Trophoblast cell (in vitro differentiated cells and primary cell): ENCODE measurements at regions not wholly inside any gene's neighbourhood (a gene's known extent, or its start where the extent isn't known, plus 50 kb on each side); places are given as distances from the start of the nearest gene placed in this dataset.

ENCODE experiments used
- DNase-seq, 2 donors: peaks; one replicate each; pipeline ENCODE4 v3.0.0-alpha.2; 2016
- H2AFZ ChIP-seq: 2 replicates; pipeline ENCODE4 v1.6.1; 2013; ENCODE audit warnings: low read length, moderate library complexity, mild to moderate bottlenecking; ENCODE audit not compliant: insufficient read depth, poor library complexity
- H2AK5ac ChIP-seq: 2 replicates; pipeline ENCODE4 v1.6.1; 2013; ENCODE audit warnings: mild to moderate bottlenecking, low read length
- H2BK120ac ChIP-seq: 2 replicates; pipeline ENCODE4 v1.6.1; 2013; ENCODE audit warnings: low read length, mild to moderate bottlenecking, moderate library complexity; ENCODE audit not compliant: insufficient read depth, poor library complexity
- H2BK12ac ChIP-seq: 2 replicates; pipeline ENCODE4 v1.6.1; 2013; ENCODE audit warnings: mild to moderate bottlenecking, low read length, moderate library complexity
- H2BK5ac ChIP-seq: 2 replicates; pipeline ENCODE4 v1.6.1; 2013; ENCODE audit warnings: low read length, low read depth, moderate library complexity, mild to moderate bottlenecking; ENCODE audit not compliant: poor library complexity
- H3K14ac ChIP-seq: 2 replicates; pipeline ENCODE4 v1.6.1; 2013; ENCODE audit warnings: mild to moderate bottlenecking, low read length
- H3K18ac ChIP-seq: 2 replicates; pipeline ENCODE4 v1.6.1; 2013; ENCODE audit warnings: mild to moderate bottlenecking, low read length
- H3K23ac ChIP-seq: 2 replicates; pipeline ENCODE4 v1.6.1; 2013; ENCODE audit warnings: low read length
- H3K27ac ChIP-seq: 2 replicates; pipeline ENCODE4 v1.5.1; 2013; ENCODE audit warnings: low read depth, mild to moderate bottlenecking, inconsistent platforms, low read length, moderate library complexity
- H3K27me3 ChIP-seq: 2 replicates; pipeline ENCODE4 v1.6.1; 2013; ENCODE audit warnings: inconsistent platforms, mild to moderate bottlenecking, low read length, moderate library complexity; ENCODE audit not compliant: insufficient read depth
- H3K36me3 ChIP-seq, 2 experiments: 1 replicate in 1 of 2; 2 replicates in 1 of 2; pipeline ENCODE4 v1.6.1; 2013; ENCODE audit warnings: low read length in 2 of 2, mild to moderate bottlenecking in 2 of 2, moderate library complexity in 1 of 2; ENCODE audit not compliant: insufficient read depth in 2 of 2, control insufficient read depth in 1 of 2
- H3K4ac ChIP-seq: 2 replicates; pipeline ENCODE4 v1.6.1; 2013; ENCODE audit warnings: low read depth, mild to moderate bottlenecking, low read length, moderate library complexity
- H3K4me1 ChIP-seq, 2 experiments: 1 replicate in 1 of 2; 2 replicates in 1 of 2; pipeline ENCODE4 v1.6.1; 2013; ENCODE audit warnings: low read length in 2 of 2, mild to moderate bottlenecking in 2 of 2, moderate library complexity in 1 of 2; ENCODE audit not compliant: insufficient read depth in 2 of 2, control insufficient read depth in 1 of 2
- H3K4me2 ChIP-seq: 2 replicates; pipeline ENCODE4 v1.6.1; 2013; ENCODE audit warnings: inconsistent platforms, mild to moderate bottlenecking, low read length, moderate library complexity
- H3K4me3 ChIP-seq: 2 replicates; pipeline ENCODE4 v1.5.1; 2013; ENCODE audit warnings: mild to moderate bottlenecking, low read depth, low read length, inconsistent platforms
- H3K79me1 ChIP-seq: one replicate; pipeline ENCODE4 v1.6.1; 2013; ENCODE audit warnings: low read length
- H3K79me2 ChIP-seq: 2 replicates; pipeline ENCODE4 v1.6.1; 2013; ENCODE audit warnings: low read length, mild to moderate bottlenecking; ENCODE audit not compliant: control insufficient read depth, insufficient read depth, poor library complexity
- H3K9ac ChIP-seq: 2 replicates; pipeline ENCODE4 v1.6.1; 2013; ENCODE audit warnings: mild to moderate bottlenecking, low read length
- H3K9me3 ChIP-seq: 2 replicates; pipeline ENCODE4 v1.6.1; 2013; ENCODE audit warnings: low read depth, mild to moderate bottlenecking, control low read depth, inconsistent platforms, low read length; ENCODE audit not compliant: insufficient read depth
- H4K12ac ChIP-seq: 2 replicates; pipeline ENCODE4 v1.6.1; 2013; ENCODE audit warnings: low read depth, mild to moderate bottlenecking, low read length, moderate library complexity
- H4K8ac ChIP-seq: 2 replicates; pipeline ENCODE4 v1.6.1; 2013; ENCODE audit warnings: low read depth, mild to moderate bottlenecking, low read length, moderate library complexity
- H4K91ac ChIP-seq: one replicate; pipeline ENCODE4 v1.6.1; 2013; ENCODE audit warnings: low read depth, mild to moderate bottlenecking, low read length, moderate library complexity
- WGBS: extraction: QIAGEN DNeasy Blood & Tissue Kit; methylation state at CpG from one replicate; pipeline ENCODE4 v1.1.7; 2013; ENCODE audit warnings: missing lambda C conversion rate; ENCODE audit not compliant: insufficient read length, insufficient coverage; ENCODE audit errors: extremely low coverage; 5-methylcytosine and 5-hydroxymethylcytosine counted together

GRCh38 chr16:88306860-88307545 lies 75.8 kb upstream of the ZNF469 start:
- H2BK12ac ChIP-seq: no peak overlapping the region

GRCh38 chr16:88308441-88309173 lies 74.2 kb upstream of the ZNF469 start:
- WGBS: no CpG with 5 or more reads among the region's 5 CpGs
- H3K4ac ChIP-seq: no peak overlapping the region

More at GRCh38 chr16:88306860-88307545, 75.8 kb upstream of the ZNF469 start:
- no peak overlapping the region for H4K12ac ChIP-seq
- peaks cover 14% of the 10 kb centered on the region for H3K9me3 ChIP-seq
- no peak overlapping the region for H2AK5ac ChIP-seq
- H3K27me3 ChIP-seq: no peaks in the 10 kb centered on the region
- no peak overlapping the region for H2BK120ac ChIP-seq
- H3K36me3 ChIP-seq: no peaks in the 10 kb centered on the region
- no peak overlapping the region for H3K23ac ChIP-seq
- no peak overlapping the region for H3K9ac ChIP-seq
- no peak overlapping the region for H4K8ac ChIP-seq
- no peak overlapping the region for H3K18ac ChIP-seq
- no peak overlapping the region for H3K27ac ChIP-seq
- H4K91ac ChIP-seq: no peak overlapping the region
- peaks cover 22 to 28% of the 10 kb centered on the region in 2 experiments for H3K4me1 ChIP-seq
- H2AFZ ChIP-seq: no peak overlapping the region
- no peaks in the 10 kb centered on the region for H3K79me2 ChIP-seq
- no peak overlapping the region for H3K4me3 ChIP-seq
- H3K4ac ChIP-seq: no peak overlapping the region
- H3K4me2 ChIP-seq: no peak overlapping the region
- H2BK5ac ChIP-seq: no peak overlapping the region
- H3K14ac ChIP-seq: no peak overlapping the region
- DNase-seq: peak; percentile 50 to 78
- H3K79me1 ChIP-seq: peaks cover 6% of the 10 kb centered on the region
- WGBS: no CpG with 5 or more reads among the region's 6 CpGs

GRCh38 chr16:88309174-88309907 lies 73.4 kb upstream of the ZNF469 start:
- Histone ChIP-seq H3K18ac (no peak overlapping the region), H3K4ac (no peak overlapping the region), H4K8ac (no peak overlapping the region), H3K36me3 (no peaks in the 10 kb centered on the region), H3K4me3 (no peak overlapping the region), H3K4me1 (peaks cover 14 to 16% of the 10 kb centered on the region in 2 experiments), H3K9ac (no peak overlapping the region), H3K27ac (no peak overlapping the region), H4K91ac (no peak overlapping the region), H3K4me2 (no peak overlapping the region), H2AFZ (no peak overlapping the region), H2BK120ac (no peak overlapping the region), H3K79me1 (peaks cover 1% of the 10 kb centered on the region), H3K79me2 (no peaks in the 10 kb centered on the region), H3K9me3 (peaks cover 16% of the 10 kb centered on the region), H3K14ac (no peak overlapping the region), H3K23ac (no peak overlapping the region), H2AK5ac (peak overlapping the region; percentile 16), H2BK5ac (no peak overlapping the region), H2BK12ac (peak overlapping the region; percentile 10), H4K12ac (no peak overlapping the region), H3K27me3 (no peaks in the 10 kb centered on the region)
- DNase-seq: no peak
- WGBS: no CpG with 5 or more reads among the region's 17 CpGs

More at GRCh38 chr16:88308441-88309173, 74.2 kb upstream of the ZNF469 start:
- Histone ChIP-seq H2AK5ac (peak overlapping the region; percentile 16), H2BK5ac (no peak overlapping the region), H3K9me3 (peaks cover 16% of the 10 kb centered on the region), H3K18ac (no peak overlapping the region), H3K79me2 (no peaks in the 10 kb centered on the region), H3K27me3 (no peaks in the 10 kb centered on the region), H3K9ac (no peak overlapping the region), H3K79me1 (peaks cover 6% of the 10 kb centered on the region), H2BK120ac (no peak overlapping the region), H2BK12ac (no peak overlapping the region), H3K27ac (no peak overlapping the region), H4K12ac (no peak overlapping the region), H3K4me2 (no peak overlapping the region), H3K4me1 (peaks cover 21 to 23% of the 10 kb centered on the region in 2 experiments), H3K14ac (no peak overlapping the region), H3K23ac (no peak overlapping the region), H3K4me3 (no peak overlapping the region), H3K36me3 (no peaks in the 10 kb centered on the region), H2AFZ (no peak overlapping the region), H4K8ac (no peak overlapping the region), H4K91ac (no peak overlapping the region)
- DNase-seq: no peak

- no peak for DNase-seq
- Histone ChIP-seq H3K23ac (no peak overlapping the region), H4K12ac (no peak overlapping the region), H3K79me2 (no peaks in the 10 kb centered on the region), H3K27me3 (no peaks in the 10 kb centered on the region), H3K4me1 (peaks cover 8 to 11% of the 10 kb centered on the region in 2 experiments), H3K36me3 (no peaks in the 10 kb centered on the region), H3K9me3 (peaks cover 16% of the 10 kb centered on the region), H4K8ac (no peak overlapping the region), H4K91ac (no peak overlapping the region), H3K4me3 (no peak overlapping the region), H3K79me1 (no peaks in the 10 kb centered on the region), H3K4ac (no peak overlapping the region), H3K9ac (no peak overlapping the region), H2BK120ac (no peak overlapping the region), H3K4me2 (no peak overlapping the region), H2BK5ac (no peak overlapping the region), H3K18ac (no peak overlapping the region), H3K14ac (no peak overlapping the region), H2BK12ac (no peak overlapping the region), H2AFZ (no peak overlapping the region), H2AK5ac (no peak overlapping the region), H3K27ac (no peak overlapping the region)
- WGBS: no CpG with 5 or more reads among the region's 3 CpGs
Observed at GRCh38 chr16:88309908-88310265, 72.9 kb upstream of the ZNF469 start.
